HepG2 (cell line): ENCODE measurements at regions not wholly inside any gene's neighbourhood (a gene's known extent, or its start where the extent isn't known, plus 50 kb on each side); places are given as distances from the start of the nearest gene placed in this dataset.

ENCODE experiments used
- ATAC-seq: fragments of 200-7000 bp; cut with Tn5 transposase; 3 replicates; pipeline ENCODE4 v1.9.1; 2020; ENCODE audit warnings: mild to moderate bottlenecking, moderate library complexity
- BruUV-seq: library from RNA; stranded (reverse); fragments of 400-500 nt; replicated peaks from 2 replicates; lab custom pipeline; 2021; lab: Mats Ljungman, UMichigan
- CTCF ChIA-PET: fragments of 300-600 bp; formaldehyde crosslinking; extraction: SDS; loops from one replicate; lab custom pipeline; 2021; ENCODE audit warnings: low total read pairs, inconsistent platforms, low intra/inter-chr PET ratio; lab: Yijun Ruan, JAX
- POLR2A ChIA-PET: fragments of 350-600 bp; sonication (Branson Sonifier 250); formaldehyde crosslinking; loops from one replicate; lab custom pipeline; 2020; ENCODE audit warnings: antibody characterized with exemption, inconsistent platforms; lab: Yijun Ruan, JAX
- DNase-seq: peaks from one replicate; pipeline ENCODE4 v3.0.0-alpha.2; 2015; ENCODE audit warnings: low spot score
- FAIRE-seq: peaks from 3 replicates; lab custom pipeline; 2011; peaks lifted over from hg19 to GRCh38; lab: Jason Lieb, UNC
- H2AFZ ChIP-seq: one replicate; pipeline ENCODE4 v1.6.1; 2011; ENCODE audit warnings: low read length, inconsistent platforms
- H3K27ac ChIP-seq: fragments of 300-600 bp; 3 replicates; pipeline ENCODE4 v1.8.0; 2011; ENCODE audit warnings: mixed run types, mild to moderate bottlenecking, mixed read lengths, low read length, inconsistent platforms; ENCODE audit not compliant: insufficient read depth; ENCODE audit errors: extremely low read length
- H3K27me3 ChIP-seq, 2 experiments: fragments of 200-600 bp in 1 of 2; 2 replicates in 1 of 2; 3 replicates in 1 of 2; pipeline versions ENCODE4 v1.6.0 to v1.8.0; 2011; ENCODE audit warnings: low read length in 2 of 2, mild to moderate bottlenecking in 2 of 2, moderate library complexity in 2 of 2, inconsistent platforms in 1 of 2; ENCODE audit not compliant: insufficient read depth in 2 of 2, control insufficient read depth in 1 of 2
- H3K36me3 ChIP-seq, 2 experiments: fragments of 200-600 bp in 1 of 2; replicated peaks in 1 of 2; 2 replicates in 1 of 2; 3 replicates in 1 of 2; pipeline versions ENCODE4 v1.5.1 to v1.8.0; 2011; ENCODE audit warnings: low read length in 2 of 2, inconsistent platforms in 1 of 2; ENCODE audit not compliant: insufficient read depth in 2 of 2, control insufficient read depth in 1 of 2
- H3K4me1 ChIP-seq: 2 replicates; pipeline ENCODE4 v1.5.1; 2012; ENCODE audit warnings: low read length, inconsistent platforms; ENCODE audit not compliant: insufficient read depth
- H3K4me2 ChIP-seq: 2 replicates; pipeline ENCODE4 v1.6.0; 2011; ENCODE audit warnings: low read depth, low read length, inconsistent platforms
- H3K4me3 ChIP-seq, 3 experiments: fragments of 200-600 bp in 1 of 3; sonication (generic), shearing (Covaris generic) in 1 of 3; replicated peaks in 1 of 3; 2 replicates each; pipeline ENCODE4 v1.5.1; 2011 to 2016; ENCODE audit warnings: low read length in 3 of 3, inconsistent platforms in 2 of 3, low read depth in 2 of 3, mild to moderate bottlenecking in 2 of 3, control low read depth in 1 of 3, mixed read lengths in 1 of 3; ENCODE audit not compliant: insufficient read depth in 1 of 3
- H3K79me2 ChIP-seq: one replicate; pipeline ENCODE4 v1.6.1; 2011; ENCODE audit warnings: low read length, inconsistent platforms; ENCODE audit not compliant: insufficient read depth
- H3K9ac ChIP-seq: 2 replicates; pipeline ENCODE4 v1.6.0; 2011; ENCODE audit warnings: mild to moderate bottlenecking, low read depth, low read length, inconsistent platforms; ENCODE audit not compliant: insufficient read depth
- H3K9me3 ChIP-seq: 2 replicates; pipeline ENCODE4 v1.5.1; 2012; ENCODE audit warnings: mild to moderate bottlenecking, low read length
- H4K20me1 ChIP-seq: 2 replicates; pipeline ENCODE4 v1.6.0; 2011; ENCODE audit warnings: inconsistent platforms, mild to moderate bottlenecking, low read length, moderate library complexity; ENCODE audit not compliant: insufficient read depth
- AKNA ChIP-seq: sonication (generic); formaldehyde crosslinking; IDR thresholded peaks from 2 replicates; pipeline ENCODE4 v1.4.0; 2020; ENCODE audit warnings: missing genetic modification reagents, borderline replicate concordance
- BHLHE40 ChIP-seq: IDR thresholded peaks from 2 replicates; pipeline ENCODE4 v1.6.1; 2011; ENCODE audit warnings: low read length, improper control_type of control experiment
- BORCS8-MEF2B ChIP-seq: sonication (generic); formaldehyde crosslinking; IDR thresholded peaks from 2 replicates; pipeline ENCODE4 v1.8.0; 2022; ENCODE audit warnings: mild to moderate bottlenecking, missing genetic modification reagents
- CC2D1A ChIP-seq: sonication (generic); formaldehyde crosslinking; IDR thresholded peaks from 2 replicates; pipeline ENCODE4 v1.8.1; 2023; ENCODE audit warnings: mild to moderate bottlenecking, missing genetic modification reagents
- CTCF ChIP-seq: sonication (generic); formaldehyde crosslinking; IDR thresholded peaks from 2 replicates; pipeline ENCODE4 v1.5.0; 2020; ENCODE audit warnings: mild to moderate bottlenecking, missing genetic modification reagents, moderate library complexity
- ISL2 ChIP-seq: sonication (generic); formaldehyde crosslinking; IDR thresholded peaks from 2 replicates; pipeline ENCODE4 v1.5.0; 2020; ENCODE audit warnings: missing genetic modification reagents
- JDP2 ChIP-seq: sonication (generic); formaldehyde crosslinking; IDR thresholded peaks from 2 replicates; pipeline ENCODE4 v1.8.1; 2022; ENCODE audit warnings: missing genetic modification reagents, borderline replicate concordance
- RAD21 ChIP-seq: fragments of 450-650 bp; formaldehyde crosslinking; IDR thresholded peaks from 2 replicates; pipeline ENCODE4 v1.5.0; 2020; ENCODE audit warnings: mild to moderate bottlenecking
- RBFOX2 ChIP-seq: fragments of 200-400 bp; formaldehyde crosslinking; IDR thresholded peaks from 2 replicates; pipeline ENCODE4 v1.6.1; 2017; ENCODE audit warnings: low read depth, mild to moderate bottlenecking, low read length
- SATB2 ChIP-seq: sonication (generic); formaldehyde crosslinking; IDR thresholded peaks from 2 replicates; pipeline ENCODE4 v1.5.0; 2020; ENCODE audit warnings: missing genetic modification reagents
- SMC3 ChIP-seq: IDR thresholded peaks from 2 replicates; pipeline ENCODE4 v1.6.1; 2011; ENCODE audit warnings: low read length, improper control_type of control experiment
- TAF15 ChIP-seq: fragments of 200-400 bp; formaldehyde crosslinking; IDR thresholded peaks from one replicate; pipeline ENCODE4 v1.6.1; 2018; ENCODE audit warnings: mild to moderate bottlenecking, low read depth, low read length; ENCODE audit not compliant: poor library complexity, severe bottlenecking
- TEAD2 ChIP-seq: sonication (generic); formaldehyde crosslinking; IDR thresholded peaks from 2 replicates; pipeline ENCODE4 v1.9.0; 2021; ENCODE audit warnings: missing genetic modification reagents
- ZNF33A ChIP-seq: sonication (generic); formaldehyde crosslinking; IDR thresholded peaks from 2 replicates; pipeline ENCODE4 v1.5.1; 2020; ENCODE audit warnings: missing genetic modification reagents, mild to moderate bottlenecking, moderate library complexity, borderline replicate concordance
- ZNF644 ChIP-seq: IDR thresholded peaks from 2 replicates; pipeline ENCODE4 v1.6.1; 2016; ENCODE audit warnings: low read depth
- in situ Hi-C: cut with HindIII; loops from 2 replicates; pipeline ENCODE4 v1.10.0; 2017; ENCODE audit warnings: low pct_unique_long_range_greater_than_20kb; ENCODE audit not compliant: extremely low pct_ligation_motif_present
- intact Hi-C: fragments of 100-400 bp; cut with micrococcal nuclease; formaldehyde crosslinking; loops from one replicate; pipeline ENCODE4 v1.10.0; 2022; ENCODE audit not compliant: unreplicated experiment

GRCh38 chr17:55601874-55602364 is 90.7 kb upstream of the SMIM36 start:
- in situ Hi-C loops = loop anchor here (5.0 kb wide), 1 partner anchor 75 kb away; no protein-coding TSS in a partner anchor
- TF ChIP-seq TEAD2 (CRISPR knock-in tag) = no peak
- TF ChIP-seq ZNF644 = no peak
- no peak for TF ChIP-seq ZNF33A (CRISPR knock-in tag)
- TF ChIP-seq JDP2 (CRISPR knock-in tag) = no peak
- TF ChIP-seq BORCS8-MEF2B (CRISPR knock-in tag) = no peak
- TF ChIP-seq AKNA = no peak
- TF ChIP-seq TAF15 = no peak
- TF ChIP-seq CC2D1A (CRISPR knock-in tag) = no peak
- TF ChIP-seq ISL2 (CRISPR knock-in tag) = no peak
- no peak for TF ChIP-seq SATB2
- TF ChIP-seq SMC3 = peak; percentile 86
- no peak for TF ChIP-seq RBFOX2
- peak; percentile 71 for TF ChIP-seq CTCF (CRISPR knock-in tag)
- no peak for TF ChIP-seq BHLHE40
- peak; percentile 55; the same call in 1 of the 2 replicates for TF ChIP-seq RAD21 (CRISPR knock-in tag)

More at GRCh38 chr17:55601874-55602364, 90.7 kb upstream of the SMIM36 start:
- peak; percentile 80 for FAIRE-seq
- ATAC-seq = peak; percentile 89
- Histone ChIP-seq H3K27me3 (no peaks in the 10 kb centered on the region), H3K36me3 (no peaks in the 10 kb centered on the region), H4K20me1 (no peaks in the 10 kb centered on the region), H2AFZ (no peak overlapping the region), H3K4me1 (no peaks in the 10 kb centered on the region), H3K4me2 (no peak overlapping the region), H3K4me3 (no peak overlapping the region), H3K79me2 (no peaks in the 10 kb centered on the region), H3K27ac (no peak overlapping the region), H3K9me3 (peaks cover 13% of the 10 kb centered on the region; the same call in 1 of the 2 replicates), H3K9ac (no peak overlapping the region)
- no TSS peak for BruUV-seq
- ChIA-PET POLR2A (no interaction called here), CTCF (interaction anchor here (1.1 to 2.2 kb wide), 3 partner anchors 53 to 78 kb away, joined by 3 to 34 read pairs (median 4); no protein-coding TSS in a partner anchor)
- intact Hi-C loops = loop anchor here (1.0 to 2.0 kb wide), 2 partner anchors 76 to 169 kb away; no protein-coding TSS in a partner anchor
- DNase-seq = peak; percentile 39
